ENCODE measurements at regions not wholly inside any gene's neighbourhood (a gene's known extent, or its start where the extent isn't known, plus 50 kb on each side); places are given as distances from the start of the nearest gene placed in this dataset.

DNA sequence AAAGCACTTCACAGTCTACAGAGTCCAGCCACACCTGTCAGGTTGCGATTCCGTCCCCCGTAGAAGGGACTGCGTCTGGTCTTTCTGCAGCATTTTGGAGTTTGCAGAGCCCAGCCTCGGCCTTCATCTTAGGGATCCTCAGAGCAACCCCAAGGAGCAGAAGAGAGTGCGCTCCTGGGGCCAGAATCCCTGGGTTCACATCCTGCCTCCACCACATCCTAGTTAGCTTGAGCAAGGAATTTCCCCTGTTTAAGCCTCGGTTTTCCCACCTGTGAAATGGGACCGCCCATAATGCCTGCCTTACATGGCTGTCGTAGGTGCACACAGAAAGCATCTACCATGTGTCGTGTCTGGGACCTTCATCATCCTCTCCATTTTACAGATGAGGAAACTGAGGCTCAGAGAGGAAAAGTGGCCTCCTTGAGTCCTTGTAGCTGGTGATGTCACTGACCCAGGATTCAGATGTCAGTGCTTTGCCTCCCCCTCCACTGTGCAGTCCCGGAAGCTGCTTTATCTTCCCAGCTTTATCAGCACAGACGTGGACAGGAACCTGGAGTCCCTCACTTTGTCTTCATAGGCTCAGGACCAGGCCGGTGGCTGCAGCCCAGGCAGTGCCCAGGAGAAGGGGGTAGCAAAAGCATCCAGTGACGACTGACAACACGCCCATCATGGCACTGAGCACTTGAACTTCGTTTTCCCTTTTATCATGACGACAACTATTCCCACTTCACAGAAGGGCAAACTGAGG lies 438.5 kb downstream of the MATN1 start:
- DNase-seq (ENCODE audit: low spot score), result no peak
- in situ Hi-C loops (cut with HindIII; ENCODE audit: low sequenced_read_pairs), result no loop called here

DNA sequence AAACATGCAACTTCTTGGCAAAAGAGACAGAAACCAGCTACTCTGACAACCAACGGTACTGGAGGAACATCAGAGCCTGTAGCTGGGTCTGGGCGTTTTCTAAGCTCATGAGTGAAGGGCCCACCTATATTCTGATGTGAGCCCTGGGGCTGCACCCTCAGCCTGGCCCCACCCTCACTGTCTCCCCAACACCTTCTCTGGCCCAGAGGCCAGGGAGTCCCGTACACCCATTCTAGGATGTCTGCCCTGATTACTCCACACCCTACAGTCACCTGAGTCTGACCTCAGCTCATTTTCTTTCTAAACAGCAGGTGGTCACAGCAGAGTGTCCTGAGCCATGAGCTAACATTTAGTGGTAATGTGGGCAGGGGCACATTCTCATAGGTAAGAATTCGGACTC lies 439.2 kb downstream of the MATN1 start:
- DNase-seq (ENCODE audit: low spot score), result no peak
- in situ Hi-C loops (cut with HindIII; ENCODE audit: low sequenced_read_pairs), result no loop called here

DNA sequence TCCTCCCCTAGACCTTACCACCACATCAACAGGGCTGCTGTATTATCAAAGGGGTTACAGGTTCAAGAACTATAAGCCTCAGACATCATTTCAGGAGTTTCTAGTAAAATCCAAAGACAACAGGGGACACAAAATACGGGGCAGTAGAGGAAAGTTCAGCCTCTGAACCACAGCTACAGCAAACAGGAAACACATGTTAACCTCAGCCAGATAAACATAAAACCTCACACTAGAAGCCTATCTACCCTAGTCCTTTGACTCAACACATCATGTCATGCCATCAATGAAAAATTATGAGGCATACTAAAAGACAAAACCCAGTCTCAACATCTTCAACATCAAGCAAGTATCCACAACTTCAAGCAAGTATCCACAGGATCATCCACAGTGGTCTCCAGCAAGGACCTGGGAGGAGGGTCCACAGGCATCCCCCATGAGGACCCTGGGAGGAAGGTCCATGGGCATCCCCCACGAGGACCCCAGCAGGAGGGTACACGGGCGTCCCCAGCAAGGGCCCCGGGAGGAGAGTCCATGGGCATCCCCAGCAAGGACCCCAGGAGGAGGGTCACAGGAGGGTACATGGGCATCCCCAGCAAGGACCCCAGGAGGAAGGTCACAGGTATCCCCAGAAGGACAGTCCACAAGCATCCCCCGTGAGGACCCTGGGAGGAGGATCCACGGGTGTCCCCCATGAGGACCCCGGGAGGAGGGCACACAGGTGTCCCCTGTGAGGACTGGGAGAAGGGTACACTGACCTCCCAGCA lies 440.0 kb downstream of the MATN1 start:
- DNase-seq (ENCODE audit: low spot score), result no peak

DNA sequence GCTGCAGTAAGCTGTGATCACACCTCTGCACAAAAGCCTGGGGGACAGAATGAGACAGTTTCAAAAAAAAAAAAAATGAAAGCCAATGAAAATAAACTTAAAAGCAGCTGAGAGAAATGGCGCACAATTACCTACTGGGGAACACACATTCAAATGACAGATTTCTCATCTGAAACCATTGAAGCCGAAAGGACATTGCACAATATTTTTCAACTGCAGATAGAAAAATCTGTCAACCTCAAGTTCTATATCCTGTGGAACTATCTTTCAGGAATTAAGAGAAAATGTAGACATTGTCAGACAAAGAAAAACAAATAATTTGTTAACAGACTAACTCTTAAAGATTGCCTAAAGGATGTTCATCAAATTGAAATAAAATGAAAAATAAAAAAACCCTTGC lies 442.8 kb downstream of the MATN1 start:
- DNase-seq (ENCODE audit: low spot score), result no peak
- in situ Hi-C loops (cut with HindIII; ENCODE audit: low sequenced_read_pairs), result no loop called here

More for the DNA sequence above, 440.0 kb downstream of the MATN1 start:
- in situ Hi-C loops (cut with HindIII; ENCODE audit: low sequenced_read_pairs), result no loop called here

DNA sequence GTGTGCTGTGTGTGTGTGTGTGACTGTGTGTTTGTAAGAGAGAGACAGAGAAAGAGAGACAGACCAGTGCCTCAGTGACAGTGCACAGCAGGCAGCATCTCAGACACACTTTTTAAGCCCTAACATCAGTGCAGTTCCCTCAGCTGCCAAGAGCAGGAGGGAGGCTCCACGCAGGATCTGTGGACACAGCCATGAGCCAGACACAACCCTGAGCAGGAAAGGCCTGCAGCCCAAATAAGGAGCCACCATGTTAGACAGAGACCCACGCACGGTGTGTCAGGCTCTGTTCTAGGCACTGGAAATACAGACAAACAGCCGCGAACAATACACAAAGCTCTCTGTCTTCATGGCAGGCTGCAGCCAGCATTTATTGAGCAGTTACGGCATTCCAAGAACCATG lies 445.5 kb downstream of the MATN1 start:
- no peak for DNase-seq (ENCODE audit: low spot score)
- in situ Hi-C loops (cut with HindIII; ENCODE audit: low sequenced_read_pairs), result no loop called here

DNA sequence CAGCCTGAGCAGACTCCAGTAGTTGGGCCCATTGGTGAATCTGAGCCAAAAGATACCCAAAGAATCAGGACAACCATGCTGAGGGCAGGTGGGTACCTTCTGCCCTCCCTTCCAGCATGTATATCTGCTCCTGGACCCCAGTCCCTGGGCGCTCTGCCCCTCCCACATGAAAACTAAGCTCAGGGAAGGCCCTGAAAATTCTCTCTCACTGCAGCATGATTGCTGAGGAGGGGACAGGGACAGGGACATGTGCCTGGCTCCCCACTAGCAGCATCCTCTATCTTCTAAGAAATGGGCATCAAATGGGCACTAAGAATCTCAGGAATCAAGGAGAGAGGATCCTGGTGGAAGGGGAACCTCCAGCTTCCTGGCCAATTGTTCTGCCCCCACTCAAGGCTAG lies 446.0 kb downstream of the MATN1 start:
- in situ Hi-C loops (cut with HindIII; ENCODE audit: low sequenced_read_pairs), result no loop called here

DNA sequence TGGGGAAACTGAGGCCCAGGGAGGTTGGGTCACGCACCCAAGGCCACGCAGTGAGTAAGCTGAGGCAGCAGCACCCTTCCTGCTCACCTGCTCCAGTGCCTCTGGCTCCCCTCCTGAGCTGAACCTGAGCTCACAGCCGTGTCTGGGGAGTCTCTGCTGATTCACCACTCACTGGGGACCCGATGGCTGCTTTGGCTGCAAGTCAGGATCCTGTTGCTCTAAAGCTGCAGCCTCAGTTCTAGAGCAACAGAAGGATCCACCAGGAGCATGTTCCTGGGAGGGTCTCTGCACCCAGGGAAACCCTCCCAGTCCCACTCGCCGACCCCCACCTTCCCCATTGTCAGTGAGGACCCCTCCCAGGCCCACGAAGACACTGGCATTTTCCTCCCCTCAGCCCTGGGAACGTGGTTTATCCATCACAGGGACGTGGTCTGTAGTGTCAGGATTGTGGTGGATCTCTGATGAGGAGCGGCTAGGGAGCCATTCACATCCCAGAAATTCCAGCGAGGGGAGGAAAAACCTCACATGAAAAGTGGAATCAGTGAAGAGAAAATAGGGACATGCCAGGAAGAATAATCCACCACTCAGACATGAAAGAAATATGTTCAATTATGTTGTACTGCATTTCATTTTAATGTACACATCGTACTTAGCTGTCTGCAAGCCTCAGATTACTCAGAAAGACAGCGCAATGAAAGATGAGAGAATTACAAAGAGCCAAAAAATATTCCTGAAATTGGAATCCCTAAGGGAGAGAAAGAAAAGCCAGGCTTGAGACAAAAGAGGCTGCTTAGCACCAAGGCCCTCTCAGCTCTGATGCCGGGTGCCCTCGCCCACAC lies 447.2 kb downstream of the MATN1 start:
- no peak for DNase-seq (ENCODE audit: low spot score)
- in situ Hi-C loops (cut with HindIII; ENCODE audit: low sequenced_read_pairs), result no loop called here

More for the DNA sequence above, 446.0 kb downstream of the MATN1 start:
- DNase-seq (ENCODE audit: low spot score), result no peak

DNA sequence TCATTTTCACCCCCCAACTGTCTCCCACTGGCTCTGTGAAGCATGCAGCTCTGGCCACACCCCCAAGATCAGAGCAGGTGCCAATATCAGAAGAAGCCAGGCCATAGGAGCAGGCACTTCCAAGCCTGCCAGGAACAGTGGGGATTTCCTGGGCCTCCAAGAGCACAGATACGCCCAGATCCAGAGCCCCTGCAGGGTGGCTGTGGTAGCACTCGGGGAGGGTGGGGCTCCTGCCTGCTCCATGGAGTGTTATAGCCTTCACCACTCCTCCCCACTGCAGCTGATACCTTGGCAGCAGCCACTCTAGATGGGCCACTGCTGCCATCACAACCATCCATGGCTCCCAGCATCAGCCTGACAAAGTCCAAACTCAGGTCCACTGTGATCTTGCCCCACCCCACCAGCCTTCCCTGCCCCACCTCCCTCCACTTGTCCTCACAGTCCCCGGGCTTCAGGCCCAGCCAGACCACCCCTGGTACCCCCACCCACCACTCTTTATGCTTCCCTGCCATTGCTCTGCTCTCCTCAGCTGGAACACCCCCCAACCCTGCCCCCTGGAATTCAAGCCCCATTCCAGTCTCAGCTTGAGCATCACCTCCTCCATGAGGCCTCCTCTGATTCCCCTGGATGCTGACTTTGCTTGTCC lies 448.3 kb downstream of the MATN1 start:
- in situ Hi-C loops (cut with HindIII; ENCODE audit: low sequenced_read_pairs), result no loop called here
- DNase-seq (ENCODE audit: low spot score), result no peak

DNA sequence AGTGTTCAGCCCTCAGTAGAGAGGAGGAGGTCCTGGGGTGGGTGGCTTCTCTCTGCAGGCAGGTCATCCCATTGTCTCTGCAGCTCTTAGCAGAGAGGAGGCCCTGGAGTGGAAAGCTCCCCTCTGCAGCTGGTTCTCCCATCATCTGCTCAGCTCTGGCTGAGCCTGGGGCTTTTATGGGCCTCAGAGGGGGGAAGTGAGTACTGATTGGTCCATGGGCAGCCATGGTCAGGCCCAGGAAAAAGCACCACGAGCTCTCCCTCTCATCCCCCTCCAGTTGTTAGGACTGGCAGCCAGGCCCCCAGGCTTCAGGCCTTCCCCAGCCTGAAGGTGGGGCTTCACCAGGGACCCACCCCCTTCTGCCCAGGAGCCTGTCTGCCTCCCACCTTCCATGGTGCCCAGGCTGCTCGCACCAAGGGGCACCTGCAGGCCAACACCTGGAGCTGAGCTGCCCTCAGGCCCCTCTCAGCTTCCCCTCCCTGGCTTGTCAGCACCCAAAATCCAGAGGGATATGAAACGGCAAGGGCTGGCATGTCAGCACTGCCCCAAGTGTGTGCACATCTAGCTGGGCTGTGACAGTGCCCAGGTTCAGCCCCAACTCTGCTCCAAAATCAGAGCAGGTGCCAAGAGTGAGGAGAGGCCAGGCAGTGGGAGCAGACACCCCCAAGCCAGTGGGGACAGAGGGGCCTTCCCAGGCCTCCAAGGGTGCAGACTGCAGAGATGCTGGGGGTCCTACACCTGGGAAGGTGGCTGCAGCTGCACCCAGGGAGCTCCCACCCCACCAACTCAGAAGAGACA lies 449.0 kb downstream of the MATN1 start:
- no peak for DNase-seq (ENCODE audit: low spot score)
- in situ Hi-C loops (cut with HindIII; ENCODE audit: low sequenced_read_pairs), result no loop called here

DNA sequence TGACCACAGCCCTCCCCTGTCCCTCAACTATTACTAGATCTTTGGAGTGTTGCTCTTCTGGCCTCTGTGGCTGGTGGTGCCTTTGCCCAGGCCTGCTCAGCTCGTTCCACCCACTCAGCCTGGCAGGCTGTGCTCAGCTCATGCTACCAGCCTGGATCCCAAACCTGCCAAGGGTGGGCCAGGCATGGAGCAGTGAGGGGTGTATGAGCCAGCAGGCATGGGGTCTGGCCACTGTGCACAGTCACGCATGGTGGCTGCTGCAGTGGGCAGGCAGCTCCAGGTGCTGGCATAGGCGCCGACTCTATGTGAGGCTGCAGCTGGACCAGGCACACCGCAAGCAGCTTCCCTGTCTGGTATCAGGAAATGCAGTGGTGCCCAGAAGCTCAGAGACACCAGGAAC lies 449.9 kb downstream of the MATN1 start:
- DNase-seq (ENCODE audit: low spot score), result no peak
- in situ Hi-C loops (cut with HindIII; ENCODE audit: low sequenced_read_pairs), result no loop called here

DNA sequence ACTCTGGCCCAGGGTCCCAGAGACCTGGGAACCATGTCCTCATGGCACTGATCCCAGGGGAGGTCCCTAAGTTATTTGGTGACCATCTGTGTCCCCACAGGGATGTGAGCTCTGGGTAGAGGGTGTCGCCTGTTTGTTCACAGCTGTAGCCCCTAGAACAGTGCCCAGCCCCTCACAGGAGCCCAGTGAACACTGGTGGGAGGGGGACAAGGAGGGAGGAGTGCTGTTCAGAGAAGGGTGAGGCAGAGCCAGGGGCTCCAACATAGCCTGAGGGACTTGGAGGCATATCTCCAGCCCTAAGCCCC lies 450.4 kb downstream of the MATN1 start:
- in situ Hi-C loops (cut with HindIII; ENCODE audit: low sequenced_read_pairs), result no loop called here
- no peak for DNase-seq (ENCODE audit: low spot score)

DNA sequence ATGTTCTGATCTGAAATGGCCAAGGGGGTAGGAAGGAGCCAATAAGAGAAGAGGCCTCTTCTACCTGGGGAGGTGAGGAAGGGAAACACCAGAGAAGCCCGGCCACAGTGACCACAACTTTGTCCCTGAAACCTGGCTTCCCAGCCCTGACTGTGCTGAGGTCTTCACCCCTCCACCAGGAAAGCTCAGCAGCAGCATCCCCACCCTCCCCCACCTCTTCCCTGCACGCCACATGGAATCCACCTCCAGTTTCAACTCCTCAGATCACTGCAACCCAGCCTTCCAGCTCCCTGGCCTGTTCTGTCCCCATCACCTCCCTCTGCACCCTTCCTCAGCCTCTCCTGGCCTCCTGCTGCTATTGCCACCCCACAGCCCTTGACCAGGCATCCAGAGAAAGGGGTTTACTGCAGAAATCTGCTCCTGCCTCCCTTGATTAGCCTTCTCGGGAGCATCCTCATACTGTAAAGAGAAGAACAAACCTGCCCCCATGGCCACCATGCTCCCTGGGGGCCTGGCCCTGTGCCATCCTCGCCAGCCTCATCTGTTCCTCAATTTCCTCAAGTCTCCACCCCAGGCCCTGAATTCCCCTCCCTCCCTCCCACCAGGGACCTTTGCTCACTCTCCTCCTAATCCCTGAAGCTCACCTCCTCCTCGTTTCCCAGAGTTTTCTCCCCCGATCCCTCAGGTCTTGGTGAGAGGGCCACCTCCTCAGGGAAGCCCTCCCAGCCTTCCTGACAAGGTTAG lies 450.9 kb downstream of the MATN1 start:
- in situ Hi-C loops (cut with HindIII; ENCODE audit: low sequenced_read_pairs), result no loop called here
- DNase-seq (ENCODE audit: low spot score), result no peak

DNA sequence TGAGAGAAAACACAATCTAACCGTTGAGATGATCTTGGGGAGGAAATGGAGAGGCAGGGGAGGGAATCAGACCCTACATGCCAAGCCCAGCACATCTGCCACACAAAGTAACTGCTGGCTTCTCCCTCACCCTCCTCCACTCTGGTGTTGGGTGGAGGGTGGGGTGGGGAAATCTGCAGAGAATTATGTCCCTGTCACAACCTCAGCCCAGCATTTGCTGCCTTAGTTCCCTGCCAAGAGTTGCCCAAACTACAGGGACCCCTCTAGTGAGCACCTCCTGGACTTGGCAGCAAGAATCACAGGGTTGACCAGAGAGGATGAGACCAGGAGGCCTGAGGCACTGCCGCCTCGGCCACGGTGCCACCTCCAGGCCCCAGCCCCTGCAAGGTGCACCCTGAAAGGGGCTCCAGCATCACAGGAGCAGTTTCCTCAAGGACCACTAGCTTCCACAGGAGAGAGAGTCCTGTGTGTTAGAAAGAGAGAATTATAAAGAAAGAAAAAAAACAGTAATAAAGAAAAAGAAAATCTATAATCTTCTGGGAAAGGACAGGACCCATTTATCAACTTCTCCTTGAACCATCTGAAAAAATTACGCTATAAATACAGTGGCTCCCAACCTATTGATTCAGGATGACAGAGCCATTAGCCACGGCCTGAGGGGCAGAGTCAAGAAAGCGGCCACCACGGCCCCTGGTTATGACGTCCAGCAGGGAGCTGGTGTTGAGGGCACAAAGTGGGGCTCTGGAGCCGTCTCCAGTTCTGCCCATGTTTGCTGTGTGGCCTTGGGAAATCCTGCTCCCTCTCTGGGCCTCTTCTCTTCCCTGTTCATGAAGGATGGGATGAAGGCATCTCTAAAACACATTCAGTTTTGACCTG lies 451.7 kb downstream of the MATN1 start:
- no peak for DNase-seq (ENCODE audit: low spot score)
- in situ Hi-C loops (cut with HindIII; ENCODE audit: low sequenced_read_pairs), result no loop called here

DNA sequence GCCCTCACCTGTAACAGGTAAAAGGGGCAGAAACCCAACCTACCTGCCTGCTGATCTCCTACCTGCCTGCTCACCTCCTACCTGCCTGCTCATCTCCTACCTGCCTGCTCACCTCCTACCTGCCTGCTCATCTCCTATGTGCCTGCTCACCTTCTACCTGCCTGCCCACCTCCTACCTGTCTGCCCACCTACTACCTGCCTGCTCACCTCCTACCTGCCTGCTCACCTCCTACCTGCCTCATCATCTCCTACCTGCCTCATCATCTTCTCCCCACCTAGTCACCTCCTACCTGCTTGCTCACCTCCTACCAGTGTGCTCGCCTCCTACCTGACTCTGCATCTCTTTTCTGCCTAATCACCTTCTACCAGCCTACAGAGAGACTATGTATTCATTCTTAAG lies 452.9 kb downstream of the MATN1 start:
- in situ Hi-C loops (cut with HindIII; ENCODE audit: low sequenced_read_pairs), result no loop called here
- no peak for DNase-seq (ENCODE audit: low spot score)

DNA sequence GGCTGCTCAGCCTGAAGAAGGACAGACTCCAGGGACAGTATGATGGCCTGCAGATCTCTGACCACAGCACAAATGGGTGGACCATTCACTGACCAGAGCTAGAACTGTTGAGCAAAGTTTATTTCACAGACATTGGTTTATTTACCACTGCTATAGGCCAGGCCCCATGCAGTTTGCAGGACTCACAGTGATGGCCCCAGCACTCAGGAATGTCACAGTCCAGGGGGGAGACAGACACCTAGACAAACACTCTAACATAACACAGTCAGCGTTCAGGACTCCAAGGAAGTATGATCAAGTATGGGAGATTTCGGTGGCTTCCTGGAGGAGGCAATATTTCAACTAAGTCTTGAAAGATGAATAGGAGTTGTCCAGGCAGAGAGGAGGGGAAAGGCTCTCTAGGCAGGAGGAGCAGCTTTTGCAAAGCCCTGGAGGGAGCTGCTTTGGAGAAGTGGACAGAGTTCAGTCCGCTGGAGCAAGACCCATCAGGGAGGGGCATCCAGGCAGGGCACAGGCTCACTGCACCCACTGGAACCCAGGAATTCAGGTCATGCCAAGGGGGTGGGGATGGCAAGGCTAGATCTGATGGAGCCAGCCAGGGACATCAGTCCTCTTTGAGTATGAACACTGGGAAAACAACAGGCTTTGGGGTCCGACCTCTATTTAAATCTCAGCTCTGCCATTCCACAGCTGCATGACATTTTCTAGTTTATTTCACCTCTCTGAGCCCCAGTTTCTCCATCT lies 454.3 kb downstream of the MATN1 start:
- no peak for DNase-seq (ENCODE audit: low spot score)
- in situ Hi-C loops (cut with HindIII; ENCODE audit: low sequenced_read_pairs), result no loop called here

DNA sequence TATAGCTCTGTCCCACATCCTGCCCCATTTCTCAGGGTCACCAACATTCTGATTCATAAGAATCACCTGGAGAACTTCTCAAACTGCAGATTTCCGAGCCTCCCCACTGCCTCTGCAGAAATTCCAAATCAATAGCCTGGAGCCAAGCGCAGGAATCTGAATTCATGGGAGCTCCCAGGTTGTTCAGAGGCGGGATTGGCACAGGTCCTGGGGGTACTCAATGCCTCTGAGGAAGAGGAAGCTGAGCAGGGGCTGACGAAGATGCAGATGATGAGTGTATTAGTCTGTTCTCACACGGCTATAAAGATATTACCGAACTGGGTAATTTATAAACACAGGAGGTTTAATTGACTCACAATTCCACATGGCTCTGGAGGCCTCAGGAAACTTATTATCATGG lies 455.5 kb downstream of the MATN1 start:
- DNase-seq (ENCODE audit: low spot score), result no peak
- in situ Hi-C loops (cut with HindIII; ENCODE audit: low sequenced_read_pairs), result no loop called here

DNA sequence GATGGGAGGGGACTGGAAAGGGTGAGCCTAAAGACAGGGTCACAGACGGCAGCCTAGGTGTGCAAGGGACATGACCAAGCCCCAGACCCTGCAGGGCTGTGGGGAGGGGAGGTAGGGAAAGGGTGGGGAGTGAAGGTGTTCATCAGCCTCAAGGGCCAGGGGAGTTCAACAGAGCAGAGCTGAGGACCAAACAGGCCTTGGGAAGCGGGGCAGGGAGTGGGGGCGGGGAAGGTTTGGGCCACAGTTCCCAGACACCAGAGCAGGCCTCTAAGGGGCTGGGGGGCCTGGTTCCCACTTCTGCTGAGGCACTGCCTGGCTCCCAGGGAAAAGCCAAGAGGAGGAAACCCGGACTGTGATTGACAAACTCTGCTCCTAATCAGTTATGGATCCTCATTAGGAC lies 456.3 kb downstream of the MATN1 start:
- DNase-seq (ENCODE audit: low spot score), result no peak
- in situ Hi-C loops (cut with HindIII; ENCODE audit: low sequenced_read_pairs), result no loop called here
